HG02610 (cell line): ENCODE measurements at regions not wholly inside any gene's neighbourhood (a gene's known extent, or its start where the extent isn't known, plus 50 kb on each side); places are given as distances from the start of the nearest gene placed in this dataset.

Source experiments
- ATAC-seq: cut with Tn5 transposase; IDR thresholded peaks from one replicate; pipeline ENCODE4 v1.9.1; 2021; ENCODE audit warnings: mild to moderate bottlenecking, moderate library complexity; ENCODE audit not compliant: unreplicated experiment

- ATAC-seq: peak; percentile 79
Observed at GRCh38 chr5:88666761-88667495, 216.1 kb downstream of the MEF2C start.

GRCh38 chr5:88665750-88666215, 217.2 kb downstream of the MEF2C start:
- no peak for ATAC-seq

GRCh38 chr5:88664645-88665044, 218.3 kb downstream of the MEF2C start:
- no peak for ATAC-seq

GRCh38 chr5:88663793-88664216, 219.2 kb downstream of the MEF2C start:
- ATAC-seq: no peak

GRCh38 chr5:88662846-88663245, 220.1 kb downstream of the MEF2C start:
- no peak for ATAC-seq

GRCh38 chr5:88661806-88662207, 221.2 kb downstream of the MEF2C start:
- no peak for ATAC-seq

- ATAC-seq: peak; percentile 55
Observed at GRCh38 chr5:88660947-88661805, 221.8 kb downstream of the MEF2C start.

- peak; percentile 21 for ATAC-seq
Observed at GRCh38 chr5:88660264-88660946, 222.6 kb downstream of the MEF2C start.

GRCh38 chr5:88659529-88660263, 223.3 kb downstream of the MEF2C start:
- peak; percentile 69 for ATAC-seq

GRCh38 chr5:88658886-88659285, 224.1 kb downstream of the MEF2C start:
- ATAC-seq: no peak

- ATAC-seq: no peak
Observed at GRCh38 chr5:88657906-88658775, 224.8 kb downstream of the MEF2C start.

GRCh38 chr5:88657136-88657535, 225.8 kb downstream of the MEF2C start:
- no peak for ATAC-seq

GRCh38 chr5:88656221-88656950, 226.6 kb downstream of the MEF2C start:
- no peak for ATAC-seq

GRCh38 chr5:88653471-88653870, 229.5 kb downstream of the MEF2C start:
- no peak for ATAC-seq

- ATAC-seq: no peak
Observed at GRCh38 chr5:88647901-88648300, 235.1 kb downstream of the MEF2C start.

- ATAC-seq: no peak
Observed at GRCh38 chr5:88646866-88647265, 236.1 kb downstream of the MEF2C start.

- no peak for ATAC-seq
Observed at GRCh38 chr5:88644676-88645075, 238.3 kb downstream of the MEF2C start.

- no peak for ATAC-seq
Observed at GRCh38 chr5:88643315-88643714, 239.7 kb downstream of the MEF2C start.

- ATAC-seq: no peak
Observed at GRCh38 chr5:88634014-88634413, 249.0 kb downstream of the MEF2C start.
